Stimulated activated memory B cell treated with anti-CD40 and anti-IgM and Interleukin-4, amounts not matched to agents 10 μg/mL and 1 μg/mL and 100 μg/mL, for 72 hours (primary cell): ENCODE measurements at regions not wholly inside any gene's neighbourhood (a gene's known extent, or its start where the extent isn't known, plus 50 kb on each side); places are given as distances from the start of the nearest gene placed in this dataset.

Experiments
- ATAC-seq: fragments of 150-1000 bp; cut with Tn5 transposase; 2 replicates; pipeline ENCODE4 v1.10.0; 2021
- H3K27ac Mint-ChIP-seq: one replicate; pipeline ENCODE4 v1.8.0; 2022; ENCODE audit warnings: mild to moderate bottlenecking, mixed read lengths
- H3K27me3 Mint-ChIP-seq: one replicate; pipeline ENCODE4 v1.8.0; 2022; ENCODE audit warnings: mixed read lengths
- H3K36me3 Mint-ChIP-seq: one replicate; pipeline ENCODE4 v1.8.0; 2022; ENCODE audit warnings: mixed read lengths
- H3K4me1 Mint-ChIP-seq: one replicate; pipeline ENCODE4 v1.8.0; 2022; ENCODE audit warnings: mixed read lengths
- H3K4me3 Mint-ChIP-seq: one replicate; pipeline ENCODE4 v1.8.0; 2022; ENCODE audit warnings: mild to moderate bottlenecking, moderate library complexity, mixed read lengths
- H3K9me3 Mint-ChIP-seq: one replicate; pipeline ENCODE4 v1.8.0; 2022; ENCODE audit warnings: mixed read lengths

DNA sequence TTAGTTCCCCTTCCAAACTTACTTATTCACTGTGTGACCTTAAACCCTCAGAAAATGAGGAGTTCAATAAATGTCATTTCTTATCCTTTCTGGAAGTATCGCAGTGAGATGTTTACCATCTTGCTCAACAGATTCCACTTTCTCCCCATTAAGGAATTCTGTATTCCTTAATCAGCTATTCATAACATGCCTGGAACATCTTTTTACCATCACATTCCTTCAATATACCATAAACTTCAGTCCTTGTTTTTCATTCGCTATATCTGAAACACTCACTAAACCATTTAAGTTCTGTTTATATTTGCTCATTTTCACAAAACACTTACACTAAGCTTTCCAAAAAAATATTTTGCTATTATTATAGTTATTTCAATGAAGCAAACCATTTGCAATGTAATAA, 1158.6 kb downstream of the CDH12 start:
- H3K4me1 Mint-ChIP-seq: no peaks in the 10 kb centered on the region
- H3K27ac Mint-ChIP-seq: no peak overlapping the region
- no peaks in the 10 kb centered on the region for H3K36me3 Mint-ChIP-seq

DNA sequence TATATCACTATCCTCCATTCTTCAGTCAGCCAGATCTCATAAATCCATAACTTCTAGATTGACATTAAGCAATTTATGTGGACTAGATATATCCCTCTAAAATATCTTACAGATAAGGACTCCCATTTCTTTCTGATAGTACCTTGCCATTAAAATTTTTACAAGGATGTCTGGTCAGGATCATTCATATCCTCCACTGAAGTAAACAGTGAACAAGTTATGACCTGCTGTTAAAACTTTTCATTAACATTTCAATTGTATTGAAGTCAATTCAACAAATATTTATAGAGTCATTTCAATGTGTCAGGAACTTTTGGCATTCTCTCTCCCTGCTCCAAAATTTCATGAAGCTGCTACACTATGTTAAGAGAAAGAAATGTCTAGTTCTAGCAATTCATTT, 1159.6 kb downstream of the CDH12 start:
- Mint-ChIP-seq H3K9me3 (peaks cover 3% of the 10 kb centered on the region), H3K36me3 (no peaks in the 10 kb centered on the region), H3K27me3 (no peaks in the 10 kb centered on the region), H3K4me3 (no peak overlapping the region), H3K4me1 (no peaks in the 10 kb centered on the region), H3K27ac (no peak overlapping the region)
- ATAC-seq: no peak

More for the DNA sequence above, 1158.6 kb downstream of the CDH12 start:
- Mint-ChIP-seq H3K9me3 (peaks cover 5% of the 10 kb centered on the region), H3K27me3 (no peaks in the 10 kb centered on the region), H3K4me3 (no peak overlapping the region)
- no peak for ATAC-seq

DNA sequence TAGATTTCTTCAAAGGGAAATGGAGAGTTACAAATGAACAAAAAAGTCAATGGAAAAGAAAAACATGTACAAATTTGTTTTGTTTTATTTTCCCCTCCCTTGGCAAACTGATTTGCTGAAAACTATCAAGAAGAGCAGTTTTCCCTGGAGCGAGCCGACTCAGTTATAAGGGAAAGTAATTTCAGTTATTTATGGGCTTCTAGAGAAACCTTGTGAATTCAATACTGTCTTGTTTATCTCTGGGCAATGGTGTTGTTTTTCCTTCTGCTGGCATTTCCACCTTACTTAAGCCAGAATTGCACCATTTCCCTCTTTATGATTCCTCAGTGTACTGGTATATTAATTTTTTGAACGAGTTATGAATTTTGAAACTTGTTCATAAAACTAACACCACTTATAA, 1163.6 kb downstream of the CDH12 start:
- Mint-ChIP-seq H3K4me1 (no peaks in the 10 kb centered on the region), H3K9me3 (no peaks in the 10 kb centered on the region), H3K4me3 (no peak overlapping the region), H3K27me3 (no peaks in the 10 kb centered on the region), H3K36me3 (no peaks in the 10 kb centered on the region), H3K27ac (no peak overlapping the region)
- no peak for ATAC-seq

- H3K4me3 Mint-ChIP-seq: no peak overlapping the region
- no peak for ATAC-seq
- H3K9me3 Mint-ChIP-seq: no peaks in the 10 kb centered on the region
- H3K4me1 Mint-ChIP-seq: no peaks in the 10 kb centered on the region
- no peak overlapping the region for H3K27ac Mint-ChIP-seq
- H3K36me3 Mint-ChIP-seq: no peaks in the 10 kb centered on the region
- no peaks in the 10 kb centered on the region for H3K27me3 Mint-ChIP-seq
These were observed 1164.5 kb downstream of the CDH12 start for GRCh38 chr5:21688655-21689054.

GRCh38 chr5:21687621-21688020, 1165.5 kb downstream of the CDH12 start:
- no peaks in the 10 kb centered on the region for H3K4me1 Mint-ChIP-seq
- H3K27ac Mint-ChIP-seq: no peak overlapping the region
- no peaks in the 10 kb centered on the region for H3K27me3 Mint-ChIP-seq
- peak; percentile 11 for ATAC-seq
- no peaks in the 10 kb centered on the region for H3K9me3 Mint-ChIP-seq
- no peak overlapping the region for H3K4me3 Mint-ChIP-seq
- H3K36me3 Mint-ChIP-seq: no peaks in the 10 kb centered on the region

DNA sequence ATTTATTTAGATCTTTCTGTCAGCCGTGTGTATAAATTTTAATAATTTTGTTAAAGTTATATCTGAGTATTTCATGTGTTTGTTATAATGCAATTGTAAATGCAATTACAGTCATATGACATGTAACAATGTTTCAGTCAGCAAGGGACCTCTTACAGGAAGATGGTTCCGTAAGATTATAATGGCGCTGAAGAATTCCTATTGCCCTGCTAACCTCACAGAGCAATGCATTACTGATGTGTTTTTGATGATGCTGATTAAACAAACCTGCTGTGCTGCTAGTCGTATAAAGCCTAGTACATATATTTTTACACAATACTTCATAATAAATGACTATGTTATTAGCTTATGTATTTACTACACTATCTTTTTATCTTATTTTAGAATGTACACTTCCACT, 1166.4 kb downstream of the CDH12 start:
- no peaks in the 10 kb centered on the region for H3K36me3 Mint-ChIP-seq
- no peaks in the 10 kb centered on the region for H3K4me1 Mint-ChIP-seq
- ATAC-seq: no peak
- H3K27ac Mint-ChIP-seq: no peak overlapping the region
- no peaks in the 10 kb centered on the region for H3K9me3 Mint-ChIP-seq
- H3K27me3 Mint-ChIP-seq: no peaks in the 10 kb centered on the region
- no peak overlapping the region for H3K4me3 Mint-ChIP-seq

- H3K9me3 Mint-ChIP-seq: no peaks in the 10 kb centered on the region
- H3K27ac Mint-ChIP-seq: no peak overlapping the region
- no peak overlapping the region for H3K4me3 Mint-ChIP-seq
- no peaks in the 10 kb centered on the region for H3K27me3 Mint-ChIP-seq
- no peak for ATAC-seq
- no peaks in the 10 kb centered on the region for H3K36me3 Mint-ChIP-seq
- H3K4me1 Mint-ChIP-seq: no peaks in the 10 kb centered on the region
These were observed 1167.6 kb downstream of the CDH12 start for GRCh38 chr5:21685522-21685921.

DNA sequence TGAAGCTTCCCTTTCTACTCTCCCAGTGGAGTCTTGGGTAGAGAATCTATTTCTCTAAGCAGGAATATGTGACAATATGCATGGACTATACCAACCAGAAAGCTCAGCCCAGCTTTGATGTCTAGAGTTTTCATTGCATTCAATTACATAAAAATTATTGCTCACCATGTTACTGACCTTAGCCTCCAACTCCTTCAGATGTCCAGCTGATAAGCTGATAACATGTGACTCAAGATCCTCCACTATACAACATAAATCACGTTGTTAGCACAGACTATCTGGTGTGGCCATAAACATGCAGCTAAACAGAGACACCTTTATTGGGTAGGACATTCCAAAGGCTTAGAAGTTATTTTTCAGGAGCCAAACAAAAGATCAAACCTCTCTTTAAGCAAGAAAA, 1168.2 kb downstream of the CDH12 start:
- no peaks in the 10 kb centered on the region for H3K27me3 Mint-ChIP-seq

GRCh38 chr5:21681911-21682310, 1171.2 kb downstream of the CDH12 start:
- Mint-ChIP-seq H3K27me3 (no peaks in the 10 kb centered on the region), H3K4me3 (no peak overlapping the region), H3K9me3 (no peaks in the 10 kb centered on the region), H3K4me1 (no peaks in the 10 kb centered on the region), H3K36me3 (no peaks in the 10 kb centered on the region), H3K27ac (no peak overlapping the region)
- ATAC-seq: no peak

More for the DNA sequence above, 1168.2 kb downstream of the CDH12 start:
- no peak overlapping the region for H3K27ac Mint-ChIP-seq
- no peak for ATAC-seq
- no peaks in the 10 kb centered on the region for H3K36me3 Mint-ChIP-seq
- no peaks in the 10 kb centered on the region for H3K4me1 Mint-ChIP-seq
- no peaks in the 10 kb centered on the region for H3K9me3 Mint-ChIP-seq
- H3K4me3 Mint-ChIP-seq: no peak overlapping the region

DNA sequence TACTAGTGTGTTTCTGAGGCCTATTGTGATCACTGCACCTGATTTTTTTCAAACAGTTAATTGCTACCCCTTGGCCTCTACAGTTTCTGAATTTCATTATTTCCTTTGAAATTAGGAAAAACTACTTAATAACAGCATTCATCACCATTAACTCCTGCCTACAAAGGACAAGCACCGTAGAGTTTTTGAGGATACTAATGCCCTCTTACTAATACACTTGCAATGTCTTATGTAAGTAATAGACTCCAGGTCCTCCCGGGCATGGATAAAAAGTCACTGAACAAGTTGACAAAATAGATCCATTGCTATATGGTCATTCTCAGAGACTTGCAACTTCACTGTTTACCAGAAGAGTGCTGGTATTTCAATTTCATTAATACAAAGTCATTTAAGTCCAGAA, 1172.5 kb downstream of the CDH12 start:
- Mint-ChIP-seq H3K9me3 (no peaks in the 10 kb centered on the region), H3K4me3 (no peak overlapping the region), H3K27ac (no peak overlapping the region), H3K36me3 (no peaks in the 10 kb centered on the region), H3K4me1 (no peaks in the 10 kb centered on the region), H3K27me3 (no peaks in the 10 kb centered on the region)
- no peak for ATAC-seq

DNA sequence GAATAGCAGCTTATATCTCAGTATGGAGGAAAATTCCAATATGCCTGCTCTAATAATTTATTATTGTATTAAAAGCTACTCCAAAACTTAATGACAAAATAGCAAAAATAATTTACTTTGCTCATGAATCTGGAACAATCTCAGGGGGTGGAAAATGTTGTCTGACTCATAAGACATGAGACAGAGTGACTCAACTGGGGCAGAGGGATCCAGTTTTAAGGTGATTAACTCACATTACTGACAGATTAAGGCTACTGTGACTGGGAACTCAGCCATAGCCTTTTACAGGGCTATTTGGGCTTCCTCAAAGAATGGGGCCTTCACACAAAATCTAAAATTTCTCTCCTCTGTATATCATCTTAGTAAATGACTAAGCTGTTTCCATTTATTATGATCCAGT, 1172.9 kb downstream of the CDH12 start:
- H3K4me3 Mint-ChIP-seq: no peak overlapping the region
- ATAC-seq: no peak

DNA sequence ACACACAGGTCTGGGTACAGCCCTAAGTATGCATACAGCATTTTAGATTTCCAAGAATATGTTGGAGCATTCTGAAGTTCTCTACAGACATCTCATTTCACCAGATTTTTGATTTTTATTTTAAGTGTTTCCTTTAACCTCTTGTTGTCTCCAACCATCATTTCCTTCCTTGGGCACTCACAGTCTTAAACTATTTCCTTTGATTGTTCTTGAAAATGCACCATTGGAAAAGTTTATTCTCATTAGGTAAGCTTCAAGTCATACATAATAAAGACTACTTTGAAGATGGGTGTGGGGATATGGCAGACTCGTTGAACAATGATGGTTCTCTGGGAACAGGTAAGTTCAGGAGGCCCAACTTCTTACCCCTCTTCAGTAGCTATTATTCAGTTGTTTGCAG, 1174.6 kb downstream of the CDH12 start:
- ATAC-seq: no peak
- no peaks in the 10 kb centered on the region for H3K36me3 Mint-ChIP-seq
- no peaks in the 10 kb centered on the region for H3K9me3 Mint-ChIP-seq
- H3K4me1 Mint-ChIP-seq: no peaks in the 10 kb centered on the region
- no peak overlapping the region for H3K4me3 Mint-ChIP-seq
- H3K27me3 Mint-ChIP-seq: no peaks in the 10 kb centered on the region
- no peak overlapping the region for H3K27ac Mint-ChIP-seq

More for the DNA sequence above, 1172.9 kb downstream of the CDH12 start:
- Mint-ChIP-seq H3K9me3 (no peaks in the 10 kb centered on the region), H3K27ac (no peak overlapping the region), H3K36me3 (no peaks in the 10 kb centered on the region), H3K27me3 (no peaks in the 10 kb centered on the region), H3K4me1 (no peaks in the 10 kb centered on the region)

- Mint-ChIP-seq H3K9me3 (no peaks in the 10 kb centered on the region), H3K36me3 (no peaks in the 10 kb centered on the region), H3K27me3 (no peaks in the 10 kb centered on the region), H3K27ac (no peak overlapping the region), H3K4me3 (no peak overlapping the region), H3K4me1 (no peaks in the 10 kb centered on the region)
- ATAC-seq: no peak
These were observed 1180.2 kb downstream of the CDH12 start for GRCh38 chr5:21672911-21673310.

- Mint-ChIP-seq H3K4me3 (no peak overlapping the region), H3K27ac (no peak overlapping the region), H3K27me3 (no peaks in the 10 kb centered on the region), H3K4me1 (no peaks in the 10 kb centered on the region), H3K36me3 (no peaks in the 10 kb centered on the region), H3K9me3 (no peaks in the 10 kb centered on the region)
- no peak for ATAC-seq
These were observed 1180.8 kb downstream of the CDH12 start for GRCh38 chr5:21672360-21672759.

DNA sequence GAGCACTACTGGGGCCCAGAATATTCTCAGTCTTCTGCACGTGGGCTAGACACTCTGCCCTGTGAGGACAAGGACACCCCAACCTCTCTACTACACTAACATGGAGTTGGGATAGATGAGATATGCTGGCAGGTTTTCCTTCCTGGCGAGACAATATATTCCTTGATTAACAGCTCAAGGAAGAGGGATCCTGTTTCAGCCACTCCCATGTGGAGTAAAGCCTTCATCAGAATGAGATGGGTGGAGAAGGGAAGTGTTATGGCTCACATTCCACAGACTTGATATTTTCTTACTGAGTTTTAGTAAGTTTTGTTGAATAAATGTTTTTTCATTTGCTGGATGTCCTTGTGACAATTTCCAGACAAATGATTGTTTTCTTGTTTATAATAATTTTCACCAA, 1187.6 kb downstream of the CDH12 start:
- ATAC-seq: no peak
- Mint-ChIP-seq H3K27me3 (no peaks in the 10 kb centered on the region), H3K4me3 (no peak overlapping the region), H3K36me3 (no peaks in the 10 kb centered on the region), H3K4me1 (no peaks in the 10 kb centered on the region), H3K9me3 (peaks cover 9% of the 10 kb centered on the region), H3K27ac (no peak overlapping the region)

DNA sequence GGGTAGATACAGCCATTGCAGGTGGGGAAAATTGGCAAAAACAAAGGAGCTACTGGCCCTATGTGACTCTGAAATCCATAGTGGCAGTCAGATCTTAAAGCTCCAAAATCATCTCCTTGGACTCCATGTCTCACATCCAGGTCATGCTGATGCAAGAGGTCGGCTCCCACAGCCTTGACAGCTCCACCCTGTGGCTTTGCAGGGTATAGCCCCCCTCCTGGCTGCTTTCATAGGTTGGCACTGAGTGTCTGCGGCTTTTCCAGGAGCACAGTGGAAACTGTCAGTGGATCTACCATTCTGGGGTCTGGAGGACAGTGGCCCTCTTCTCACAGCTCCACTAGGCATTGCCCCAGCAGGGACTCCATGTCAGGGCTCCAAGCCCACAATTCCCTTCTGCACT, 1190.1 kb downstream of the CDH12 start:
- Mint-ChIP-seq H3K27ac (no peak overlapping the region), H3K4me3 (no peak overlapping the region), H3K36me3 (no peaks in the 10 kb centered on the region), H3K27me3 (no peaks in the 10 kb centered on the region), H3K4me1 (no peaks in the 10 kb centered on the region), H3K9me3 (peaks cover 9% of the 10 kb centered on the region)
- ATAC-seq: no peak

- Mint-ChIP-seq H3K4me1 (no peaks in the 10 kb centered on the region), H3K27me3 (no peaks in the 10 kb centered on the region), H3K4me3 (no peak overlapping the region)
These were observed 1192.0 kb downstream of the CDH12 start for GRCh38 chr5:21661184-21661583.

More at GRCh38 chr5:21661184-21661583, 1192.0 kb downstream of the CDH12 start:
- ATAC-seq: no peak
- H3K36me3 Mint-ChIP-seq: no peaks in the 10 kb centered on the region
- H3K27ac Mint-ChIP-seq: no peak overlapping the region
- H3K9me3 Mint-ChIP-seq: peaks cover 9% of the 10 kb centered on the region
